ENCODE measurements at regions not wholly inside any gene's neighbourhood (a gene's known extent, or its start where the extent isn't known, plus 50 kb on each side); places are given as distances from the start of the nearest gene placed in this dataset.
A peak's percentile ranks its signal among the peaks of the same experiment; 100 is the strongest.

- H3K4me1 ChIP-seq (ENCODE audit: low read depth), result peaks cover 3% of the 10 kb centered on the region
- peak overlapping the region; percentile 0 for H3K27ac ChIP-seq
- no peaks in the 10 kb centered on the region for H3K27me3 ChIP-seq
- no peak for TF ChIP-seq CTCF (IDR thresholded peaks at IDR 0.05; ENCODE audit: low read depth, low read length)
- peak in 1 of 2 donors; percentile 28 for DNase-seq (ENCODE audit: low read depth in 1 of 2, low spot score in 1 of 2)
- no peaks in the 10 kb centered on the region for H3K9me3 ChIP-seq (ENCODE audit: low read depth)
- H3K4me3 ChIP-seq, result no peak overlapping the region
- H3K36me3 ChIP-seq, result no peaks in the 10 kb centered on the region
Observed at GRCh38 chr11:37352485-37352884, 754.4 kb upstream of the RAG2 start.

- Histone ChIP-seq H3K4me3 (no peak overlapping the region), H3K27ac (no peak overlapping the region), H3K27me3 (no peaks in the 10 kb centered on the region), H3K36me3 (no peaks in the 10 kb centered on the region), H3K4me1 (ENCODE audit: low read depth) (no peaks in the 10 kb centered on the region), H3K9me3 (ENCODE audit: low read depth) (no peaks in the 10 kb centered on the region)
- TF ChIP-seq CTCF (IDR thresholded peaks at IDR 0.05; ENCODE audit: low read depth, low read length), result no peak
- no peak for DNase-seq (ENCODE audit: low read depth in 1 of 2, low spot score in 1 of 2)
Observed at GRCh38 chr11:37343290-37343689, 745.3 kb upstream of the RAG2 start.

GRCh38 chr11:37336401-37336800 lies 738.4 kb upstream of the RAG2 start:
- Histone ChIP-seq H3K4me1 (ENCODE audit: low read depth) (no peaks in the 10 kb centered on the region), H3K27me3 (no peaks in the 10 kb centered on the region), H3K4me3 (no peak overlapping the region), H3K36me3 (no peaks in the 10 kb centered on the region), H3K27ac (no peak overlapping the region), H3K9me3 (ENCODE audit: low read depth) (no peaks in the 10 kb centered on the region)
- no peak for TF ChIP-seq CTCF (IDR thresholded peaks at IDR 0.05; ENCODE audit: low read depth, low read length)
- DNase-seq (ENCODE audit: low read depth in 1 of 2, low spot score in 1 of 2), result no peak

GRCh38 chr11:37333345-37333744 lies 735.3 kb upstream of the RAG2 start:
- DNase-seq (ENCODE audit: low read depth in 1 of 2, low spot score in 1 of 2), result no peak
- Histone ChIP-seq H3K36me3 (no peaks in the 10 kb centered on the region), H3K9me3 (ENCODE audit: low read depth) (no peaks in the 10 kb centered on the region), H3K4me1 (ENCODE audit: low read depth) (no peaks in the 10 kb centered on the region), H3K27ac (no peak overlapping the region), H3K27me3 (no peaks in the 10 kb centered on the region), H3K4me3 (no peak overlapping the region)
- TF ChIP-seq CTCF (IDR thresholded peaks at IDR 0.05; ENCODE audit: low read depth, low read length), result no peak

GRCh38 chr11:37323843-37324242 lies 725.8 kb upstream of the RAG2 start:
- H3K4me3 ChIP-seq, result no peak overlapping the region
- H3K4me1 ChIP-seq (ENCODE audit: low read depth), result no peaks in the 10 kb centered on the region
- no peaks in the 10 kb centered on the region for H3K36me3 ChIP-seq
- DNase-seq (ENCODE audit: low read depth in 1 of 2, low spot score in 1 of 2), result no peak
- no peak overlapping the region for H3K27ac ChIP-seq
- H3K27me3 ChIP-seq, result no peaks in the 10 kb centered on the region
- TF ChIP-seq CTCF (IDR thresholded peaks at IDR 0.05; ENCODE audit: low read depth, low read length), result no peak
- no peaks in the 10 kb centered on the region for H3K9me3 ChIP-seq (ENCODE audit: low read depth)
